HG03095 (cell line): ENCODE measurements at regions not wholly inside any gene's neighbourhood (a gene's known extent, or its start where the extent isn't known, plus 50 kb on each side); places are given as distances from the start of the nearest gene placed in this dataset.
A peak's percentile ranks its signal among the peaks of the same experiment; 100 is the strongest.

ENCODE experiments used
- ATAC-seq: cut with Tn5 transposase; IDR thresholded peaks from one replicate; pipeline ENCODE4 v1.9.1; 2021; ENCODE audit warnings: moderate library complexity; ENCODE audit not compliant: unreplicated experiment

GRCh38 chr5:167649471-167649870 lies 642.0 kb upstream of the WWC1 start:
- no peak for ATAC-seq

GRCh38 chr5:167652690-167653089 lies 638.8 kb upstream of the WWC1 start:
- no peak for ATAC-seq

- ATAC-seq = no peak
Observed at GRCh38 chr5:167653645-167654106, 637.8 kb upstream of the WWC1 start.

- ATAC-seq = no peak
Observed at GRCh38 chr5:167657016-167657415, 634.4 kb upstream of the WWC1 start.

- no peak for ATAC-seq
Observed at GRCh38 chr5:167658889-167659288, 632.6 kb upstream of the WWC1 start.

- no peak for ATAC-seq
Observed at GRCh38 chr5:167661605-167662004, 629.8 kb upstream of the WWC1 start.

- no peak for ATAC-seq
Observed at GRCh38 chr5:167664222-167664804, 627.1 kb upstream of the WWC1 start.

- no peak for ATAC-seq
Observed at GRCh38 chr5:167665841-167666375, 625.5 kb upstream of the WWC1 start.

- ATAC-seq = no peak
Observed at GRCh38 chr5:167671176-167671575, 620.3 kb upstream of the WWC1 start.

GRCh38 chr5:167673942-167674341 lies 617.5 kb upstream of the WWC1 start:
- no peak for ATAC-seq

GRCh38 chr5:167678481-167678880 lies 613.0 kb upstream of the WWC1 start:
- no peak for ATAC-seq

- ATAC-seq = no peak
Observed at GRCh38 chr5:167684251-167684650, 607.2 kb upstream of the WWC1 start.

- ATAC-seq = no peak
Observed at GRCh38 chr5:167688341-167689130, 602.9 kb upstream of the WWC1 start.

GRCh38 chr5:167694325-167695147 lies 596.9 kb upstream of the WWC1 start:
- no peak for ATAC-seq

- no peak for ATAC-seq
Observed at GRCh38 chr5:167696558-167697314, 594.7 kb upstream of the WWC1 start.

- ATAC-seq = no peak
Observed at GRCh38 chr5:167699432-167699831, 592.0 kb upstream of the WWC1 start.

- no peak for ATAC-seq
Observed at GRCh38 chr5:167701051-167701450, 590.4 kb upstream of the WWC1 start.

GRCh38 chr5:167702014-167702413 lies 589.4 kb upstream of the WWC1 start:
- ATAC-seq = no peak

- ATAC-seq = no peak
Observed at GRCh38 chr5:167708449-167708848, 583.0 kb upstream of the WWC1 start.

- peak; percentile 66 for ATAC-seq
Observed at GRCh38 chr5:167709625-167710024, 581.8 kb upstream of the WWC1 start.
